H1 (cell line): ENCODE measurements at regions not wholly inside any gene's neighbourhood (a gene's known extent, or its start where the extent isn't known, plus 50 kb on each side); places are given as distances from the start of the nearest gene placed in this dataset.

Experiments
- CTCF ChIA-PET: fragments of 300-600 bp; sonication (Branson Sonifier 250); formaldehyde crosslinking; loops from one replicate; lab custom pipeline; 2021; ENCODE audit not compliant: partially characterized antibody; lab: Charles Lee
- POLR2A ChIA-PET: fragments of 300-600 bp; sonication (Branson Sonifier 250); formaldehyde crosslinking; loops from one replicate; lab custom pipeline; 2021; ENCODE audit warnings: inconsistent platforms; ENCODE audit not compliant: partially characterized antibody; lab: Charles Lee
- DNase-seq, 2 experiments: peaks; one replicate each; pipeline versions ENCODE4 v3.0.0 to v3.0.0-alpha.2; 2010 to 2022; ENCODE audit warnings: low spot score in 2 of 2, low read depth in 1 of 2, mixed read lengths in 1 of 2
- FAIRE-seq: peaks from 2 replicates; lab custom pipeline; 2011; peaks lifted over from hg19 to GRCh38; lab: Jason Lieb, UNC
- H2AFZ ChIP-seq: 2 replicates; pipeline ENCODE4 v1.8.1; 2012; ENCODE audit warnings: low read length, inconsistent platforms
- H2AK5ac ChIP-seq: 2 replicates; pipeline ENCODE4 v1.6.1; 2013; ENCODE audit warnings: low read depth, low read length
- H2BK120ac ChIP-seq: replicated peaks from 2 replicates; pipeline ENCODE3; 2013; ENCODE audit warnings: low read depth, low read length, inconsistent platforms
- H2BK12ac ChIP-seq: 2 replicates; pipeline ENCODE4 v1.6.1; 2013; ENCODE audit warnings: low read depth, low read length
- H2BK15ac ChIP-seq: 2 replicates; pipeline ENCODE4 v1.6.1; 2013; ENCODE audit warnings: low read length
- H2BK20ac ChIP-seq: 2 replicates; pipeline ENCODE4 v1.6.1; 2013; ENCODE audit warnings: low read length
- H2BK5ac ChIP-seq: 2 replicates; pipeline ENCODE4 v1.6.1; 2013; ENCODE audit warnings: low read depth, low read length
- H3K14ac ChIP-seq: 2 replicates; pipeline ENCODE4 v1.6.1; 2013; ENCODE audit warnings: inconsistent platforms; ENCODE audit not compliant: insufficient read length
- H3K18ac ChIP-seq: 2 replicates; pipeline ENCODE4 v1.6.1; 2013; ENCODE audit warnings: low read length; ENCODE audit errors: extremely low read depth
- H3K23ac ChIP-seq: 2 replicates; pipeline ENCODE4 v1.6.1; 2013; ENCODE audit warnings: inconsistent platforms; ENCODE audit not compliant: insufficient read length
- H3K23me2 ChIP-seq: 2 replicates; pipeline ENCODE4 v1.6.1; 2013; ENCODE audit warnings: low read depth, low read length
- H3K27ac ChIP-seq: 2 replicates; pipeline ENCODE4 v1.6.1; 2011; ENCODE audit warnings: low read depth, low read length, inconsistent platforms
- H3K27me3 ChIP-seq, 4 experiments: replicated peaks in 1 of 4; 1 replicate in 1 of 4; 2 replicates in 3 of 4; pipeline versions ENCODE4 v1.6.1 to v1.8.1; 2011 to 2013; ENCODE audit warnings: low read length in 3 of 4, mild to moderate bottlenecking in 3 of 4, inconsistent platforms in 2 of 4, mixed read lengths in 2 of 4, moderate library complexity in 1 of 4; ENCODE audit not compliant: control insufficient read depth in 3 of 4, insufficient read depth in 3 of 4; ENCODE audit errors: extremely low read depth in 1 of 4
- H3K36me3 ChIP-seq, 4 experiments: 2 replicates each; pipeline versions ENCODE4 v1.6.1 to v1.8.1; 2011 to 2013; ENCODE audit warnings: mild to moderate bottlenecking in 4 of 4, low read length in 3 of 4, moderate library complexity in 2 of 4, control low read depth in 1 of 4, inconsistent platforms in 1 of 4; ENCODE audit not compliant: insufficient read depth in 4 of 4, control insufficient read depth in 2 of 4
- H3K4ac ChIP-seq: replicated peaks from 2 replicates; pipeline ENCODE3; 2013; ENCODE audit warnings: low read length, low read depth, mixed read lengths, inconsistent platforms; ENCODE audit not compliant: insufficient read length
- H3K4me1 ChIP-seq, 4 experiments: replicated peaks in 1 of 4; 1 replicate in 1 of 4; 2 replicates in 3 of 4; pipeline versions ENCODE4 v1.6.1 to v1.8.1; 2011 to 2013; ENCODE audit warnings: low read length in 3 of 4, inconsistent platforms in 2 of 4, mixed read lengths in 1 of 4; ENCODE audit not compliant: insufficient read depth in 4 of 4, control insufficient read depth in 3 of 4
- H3K4me2 ChIP-seq, 2 experiments: 2 replicates each; pipeline versions ENCODE4 v1.6.1 to v1.8.1; 2011 to 2013; ENCODE audit warnings: low read depth in 2 of 2, low read length in 2 of 2, control low read depth in 1 of 2, inconsistent platforms in 1 of 2, mild to moderate bottlenecking in 1 of 2; ENCODE audit not compliant: insufficient read depth in 1 of 2
- H3K4me3 ChIP-seq, 4 experiments: fragments of 200-600, 300-600 bp in 1 of 4; sonication (generic), shearing (Covaris generic), sonication (Bioruptor Twin) in 1 of 4; 2 replicates each; pipeline versions ENCODE4 v1.5.1 to v1.8.1; 2011 to 2016; ENCODE audit warnings: low read length in 4 of 4, low read depth in 3 of 4, control low read depth in 2 of 4, inconsistent platforms in 2 of 4, mild to moderate bottlenecking in 2 of 4, mixed read lengths in 1 of 4, moderate library complexity in 1 of 4; ENCODE audit not compliant: insufficient read depth in 2 of 4; ENCODE audit errors: extremely low read depth in 1 of 4
- H3K56ac ChIP-seq: replicated peaks from 2 replicates; pipeline ENCODE3; 2013; ENCODE audit warnings: low read depth, mild to moderate bottlenecking, mixed read lengths, low read length, inconsistent platforms; ENCODE audit not compliant: insufficient read length
- H3K79me1 ChIP-seq: 2 replicates; pipeline ENCODE4 v1.6.1; 2013; ENCODE audit warnings: low read depth, low read length, control low read depth
- H3K79me2 ChIP-seq, 2 experiments: 2 replicates each; pipeline versions ENCODE4 v1.6.1 to v1.8.1; 2012 to 2013; ENCODE audit warnings: low read length in 2 of 2, mild to moderate bottlenecking in 2 of 2, inconsistent platforms in 1 of 2; ENCODE audit not compliant: insufficient read depth in 2 of 2, control insufficient read depth in 1 of 2
- H3K9ac ChIP-seq, 4 experiments: replicated peaks in 1 of 4; 1 replicate in 1 of 4; 2 replicates in 3 of 4; pipeline versions ENCODE4 v1.6.1 to v1.8.1; 2011 to 2013; ENCODE audit warnings: low read depth in 3 of 4, low read length in 3 of 4, control low read depth in 2 of 4, mild to moderate bottlenecking in 2 of 4, moderate library complexity in 2 of 4, inconsistent platforms in 1 of 4; ENCODE audit errors: extremely low read depth in 1 of 4
- H3K9me3 ChIP-seq, 2 experiments: 2 replicates each; pipeline versions ENCODE4 v1.6.1 to v1.8.1; 2012 to 2013; ENCODE audit warnings: mild to moderate bottlenecking in 2 of 2, moderate library complexity in 2 of 2, control low read depth in 1 of 2, inconsistent platforms in 1 of 2, low read depth in 1 of 2, low read length in 1 of 2, mixed read lengths in 1 of 2; ENCODE audit not compliant: insufficient read depth in 2 of 2
- H4K20me1 ChIP-seq, 2 experiments: replicated peaks in 1 of 2; 2 replicates each; pipeline versions ENCODE3 to v1.8.1; 2011 to 2013; ENCODE audit warnings: inconsistent platforms in 2 of 2, low read length in 2 of 2, mild to moderate bottlenecking in 1 of 2; ENCODE audit not compliant: insufficient read depth in 2 of 2, control insufficient read depth in 1 of 2
- H4K5ac ChIP-seq: 2 replicates; pipeline ENCODE4 v1.6.1; 2013; ENCODE audit warnings: low read length, low read depth, mixed read lengths, inconsistent platforms; ENCODE audit not compliant: insufficient read length
- H4K8ac ChIP-seq: 2 replicates; pipeline ENCODE4 v1.8.0; 2013; ENCODE audit warnings: mild to moderate bottlenecking, moderate library complexity, low read length, inconsistent platforms; ENCODE audit not compliant: insufficient read depth; ENCODE audit errors: extremely low read depth
- H4K91ac ChIP-seq: replicated peaks from 2 replicates; pipeline ENCODE3; 2013; ENCODE audit warnings: low read length, mixed read lengths, inconsistent platforms; ENCODE audit not compliant: insufficient read length
- CBX5 ChIP-seq: fragments of 300-800, 300-1000 bp; sonication (generic); IDR thresholded peaks from 2 replicates; pipeline ENCODE4 v1.7.1; 2016; ENCODE audit warnings: antibody characterized with exemption, low read length, low read depth
- EGR1 ChIP-seq: IDR thresholded peaks from 2 replicates; pipeline ENCODE4 v1.6.1; 2011; ENCODE audit warnings: low read depth, low read length, borderline replicate concordance
- EZH2 ChIP-seq: fragments of 200-600 bp; sonication (generic); IDR thresholded peaks from 2 replicates; pipeline ENCODE4 v1.7.1; 2012; ENCODE audit warnings: low read depth, mild to moderate bottlenecking, moderate library complexity, low read length, inconsistent platforms; ENCODE audit not compliant: severe bottlenecking
- GABPA ChIP-seq: IDR thresholded peaks from 2 replicates; pipeline ENCODE4 v1.6.1; 2011; ENCODE audit warnings: mild to moderate bottlenecking, low read length, moderate library complexity, borderline replicate concordance; ENCODE audit not compliant: insufficient read depth
- KDM1A ChIP-seq: fragments of 200-600, 300-600 bp; sonication (generic); IDR thresholded peaks from 2 replicates; pipeline ENCODE4 v1.7.1; 2016; ENCODE audit warnings: mild to moderate bottlenecking, low read length, borderline replicate concordance
- NRF1 ChIP-seq: IDR thresholded peaks from 2 replicates; pipeline ENCODE4 v1.6.1; 2011; ENCODE audit warnings: mild to moderate bottlenecking, low read depth, low read length, improper control_type of control experiment
- POLR2AphosphoS5 ChIP-seq: IDR thresholded peaks from 2 replicates; pipeline ENCODE4 v1.6.1; 2011; ENCODE audit warnings: low read depth, low read length
- SAP30 ChIP-seq: fragments of 300-600 bp; sonication (generic); IDR thresholded peaks from 2 replicates; pipeline ENCODE4 v1.7.1; 2012; ENCODE audit warnings: low read length, moderate library complexity, mild to moderate bottlenecking, inconsistent platforms; ENCODE audit not compliant: insufficient read depth, insufficient replicate concordance
- TAF1 ChIP-seq: IDR thresholded peaks from 2 replicates; pipeline ENCODE4 v1.6.1; 2011; ENCODE audit warnings: mild to moderate bottlenecking, low read depth, low read length
- ZNF274 ChIP-seq: IDR thresholded peaks from 2 replicates; pipeline ENCODE4 v1.7.0; 2012; ENCODE audit warnings: low read length, borderline replicate concordance; ENCODE audit errors: extremely low read depth
- WGBS, 2 experiments: shearing (Covaris generic) in 1 of 2; methylation state at CpG; one replicate each; pipeline versions ENCODE4 v1.1.6 to v1.1.7; 2013 to 2015; ENCODE audit warnings: low lambda C conversion rate in 2 of 2, mixed read lengths in 2 of 2, inconsistent platforms in 1 of 2, low coverage in 1 of 2, missing lambda C conversion rate in 1 of 2; ENCODE audit not compliant: insufficient replicate concordance in 2 of 2, insufficient coverage in 1 of 2, insufficient read length in 1 of 2; ENCODE audit errors: extremely low coverage in 1 of 2, missing lambda C conversion rate in 1 of 2; 5-methylcytosine and 5-hydroxymethylcytosine counted together

DNA sequence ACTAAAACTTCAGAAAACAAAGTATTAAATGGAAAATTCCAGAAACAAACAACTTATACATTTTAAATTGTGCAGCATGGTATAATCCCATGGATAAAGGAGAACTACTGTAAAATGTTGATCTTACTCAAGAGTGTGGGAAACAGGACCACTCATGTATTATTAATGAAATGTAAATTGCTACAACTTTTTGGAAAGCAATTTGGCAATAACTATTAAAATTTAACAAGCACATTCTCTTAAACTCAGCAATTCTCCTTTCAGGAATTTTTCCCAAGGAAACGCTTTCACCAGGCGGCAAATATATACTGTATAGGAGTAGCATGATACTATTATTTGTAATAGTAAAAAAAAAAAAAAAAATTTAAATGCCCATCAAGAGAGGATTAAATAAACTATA is 284.5 kb upstream of the AMIGO2 start:
- Histone ChIP-seq H3K27ac (no peak overlapping the region), H2BK5ac (no peak overlapping the region), H2BK15ac (no peak overlapping the region), H2BK120ac (no peak overlapping the region), H3K18ac (no peak overlapping the region), H3K79me2 (no peaks in the 10 kb centered on the region), H3K23ac (no peak overlapping the region), H3K23me2 (no peaks in the 10 kb centered on the region), H2BK12ac (no peak overlapping the region), H3K56ac (no peak overlapping the region), H3K4ac (no peak overlapping the region), H3K4me3 (no peak overlapping the region), H3K79me1 (no peaks in the 10 kb centered on the region), H2AK5ac (no peak overlapping the region), H4K5ac (no peak overlapping the region), H3K9ac (no peak overlapping the region), H2AFZ (no peak overlapping the region), H4K91ac (no peak overlapping the region), H4K8ac (no peak overlapping the region), H3K4me1 (no peaks in the 10 kb centered on the region), H3K27me3 (no peaks in the 10 kb centered on the region), H2BK20ac (no peak overlapping the region), H3K4me2 (no peak overlapping the region), H3K9me3 (no peaks in the 10 kb centered on the region), H3K14ac (no peak overlapping the region), H3K36me3 (no peaks in the 10 kb centered on the region), H4K20me1 (no peaks in the 10 kb centered on the region)
- no peak for FAIRE-seq
- WGBS, 2 experiments = 91% methylated on average over 2 of the region's 2 CpGs; no CpG with 5 or more reads in 1 of the 2 experiments
- POLR2A ChIA-PET = no interaction called here
- CTCF ChIA-PET = interaction anchor here (0.6 kb wide), 1 partner anchor 54 kb away, joined by 3 read pairs; no protein-coding TSS in a partner anchor
- DNase-seq = no peak
- TF ChIP-seq NRF1 = no peak
- TF ChIP-seq EZH2 = no peak
- TF ChIP-seq POLR2AphosphoS5 = no peak
- no peak for TF ChIP-seq ZNF274
- no peak for TF ChIP-seq KDM1A
- no peak for TF ChIP-seq SAP30
- TF ChIP-seq EGR1 = no peak
- TF ChIP-seq GABPA = no peak
- TF ChIP-seq CBX5 = no peak
- TF ChIP-seq TAF1 = no peak
